ENCODE measurements at regions not wholly inside any gene's neighbourhood (a gene's known extent, or its start where the extent isn't known, plus 50 kb on each side); places are given as distances from the start of the nearest gene placed in this dataset.

DNA sequence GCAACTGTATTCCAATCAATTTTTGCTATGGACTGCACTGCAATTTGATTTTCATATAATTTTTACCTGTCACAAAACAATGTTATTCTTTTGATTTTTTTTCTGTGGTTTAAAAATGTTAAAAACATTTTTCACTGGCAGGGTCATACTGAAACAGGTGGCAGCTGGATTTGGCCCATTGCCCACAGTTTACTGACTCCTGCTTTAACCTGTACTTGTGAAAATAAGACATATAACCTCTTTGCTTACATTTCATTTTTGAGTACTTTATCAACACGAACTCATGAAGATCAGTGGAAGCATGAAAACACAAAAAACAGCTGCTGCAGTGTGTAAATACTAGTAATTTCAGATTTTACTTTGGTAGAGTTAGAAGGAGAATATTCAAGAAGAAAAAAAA lies 313.1 kb downstream of the WDR72 start:
- Histone ChIP-seq H3K9me3 (replicated peaks) (no peaks in the 10 kb centered on the region), H3K27ac (replicated peaks) (no peak overlapping the region), H3K4me1 (no peaks in the 10 kb centered on the region), H3K4me3 (no peak overlapping the region), H3K36me3 (no peaks in the 10 kb centered on the region), H3K27me3 (ENCODE audit: low read depth) (no peaks in the 10 kb centered on the region)
- intact Hi-C loops (cut with micrococcal nuclease) = no loop called here
- DNase-seq = no peak
- TF ChIP-seq, protein P1, sequence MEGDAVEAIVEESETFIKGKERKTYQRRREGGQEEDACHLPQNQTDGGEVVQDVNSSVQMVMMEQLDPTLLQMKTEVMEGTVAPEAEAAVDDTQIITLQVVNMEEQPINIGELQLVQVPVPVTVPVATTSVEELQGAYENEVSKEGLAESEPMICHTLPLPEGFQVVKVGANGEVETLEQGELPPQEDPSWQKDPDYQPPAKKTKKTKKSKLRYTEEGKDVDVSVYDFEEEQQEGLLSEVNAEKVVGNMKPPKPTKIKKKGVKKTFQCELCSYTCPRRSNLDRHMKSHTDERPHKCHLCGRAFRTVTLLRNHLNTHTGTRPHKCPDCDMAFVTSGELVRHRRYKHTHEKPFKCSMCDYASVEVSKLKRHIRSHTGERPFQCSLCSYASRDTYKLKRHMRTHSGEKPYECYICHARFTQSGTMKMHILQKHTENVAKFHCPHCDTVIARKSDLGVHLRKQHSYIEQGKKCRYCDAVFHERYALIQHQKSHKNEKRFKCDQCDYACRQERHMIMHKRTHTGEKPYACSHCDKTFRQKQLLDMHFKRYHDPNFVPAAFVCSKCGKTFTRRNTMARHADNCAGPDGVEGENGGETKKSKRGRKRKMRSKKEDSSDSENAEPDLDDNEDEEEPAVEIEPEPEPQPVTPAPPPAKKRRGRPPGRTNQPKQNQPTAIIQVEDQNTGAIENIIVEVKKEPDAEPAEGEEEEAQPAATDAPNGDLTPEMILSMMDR (IDR thresholded peaks at IDR 0.05; ENCODE audit: borderline replicate concordance) = no peak

DNA sequence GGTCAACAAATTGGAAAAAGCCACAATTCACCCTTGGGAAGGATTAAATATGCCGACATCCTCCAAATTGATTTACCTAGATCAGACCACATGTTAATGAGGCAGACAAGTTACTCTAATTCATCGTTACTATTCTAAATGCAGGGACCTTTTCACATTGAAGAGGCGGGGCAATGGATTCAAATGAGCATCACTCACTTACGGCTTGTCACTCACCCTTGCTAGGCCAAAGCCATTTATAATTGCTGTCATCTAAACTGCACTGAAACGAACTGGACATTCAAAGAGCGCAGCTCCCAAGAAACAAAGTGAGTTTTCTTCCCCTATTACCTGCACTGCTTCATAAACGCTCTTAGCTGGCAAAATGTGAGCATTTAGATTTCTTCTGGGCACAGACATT lies 313.9 kb downstream of the WDR72 start:
- H3K4me3 ChIP-seq = no peak overlapping the region
- no peaks in the 10 kb centered on the region for H3K9me3 ChIP-seq (replicated peaks)
- TF ChIP-seq, protein P1 (IDR thresholded peaks at IDR 0.05; ENCODE audit: borderline replicate concordance) = no peak
- no peak overlapping the region for H3K27ac ChIP-seq (replicated peaks)
- intact Hi-C loops (cut with micrococcal nuclease) = no loop called here
- H3K4me1 ChIP-seq = no peaks in the 10 kb centered on the region
- no peaks in the 10 kb centered on the region for H3K36me3 ChIP-seq
- no peaks in the 10 kb centered on the region for H3K27me3 ChIP-seq (ENCODE audit: low read depth)
- DNase-seq = no peak

DNA sequence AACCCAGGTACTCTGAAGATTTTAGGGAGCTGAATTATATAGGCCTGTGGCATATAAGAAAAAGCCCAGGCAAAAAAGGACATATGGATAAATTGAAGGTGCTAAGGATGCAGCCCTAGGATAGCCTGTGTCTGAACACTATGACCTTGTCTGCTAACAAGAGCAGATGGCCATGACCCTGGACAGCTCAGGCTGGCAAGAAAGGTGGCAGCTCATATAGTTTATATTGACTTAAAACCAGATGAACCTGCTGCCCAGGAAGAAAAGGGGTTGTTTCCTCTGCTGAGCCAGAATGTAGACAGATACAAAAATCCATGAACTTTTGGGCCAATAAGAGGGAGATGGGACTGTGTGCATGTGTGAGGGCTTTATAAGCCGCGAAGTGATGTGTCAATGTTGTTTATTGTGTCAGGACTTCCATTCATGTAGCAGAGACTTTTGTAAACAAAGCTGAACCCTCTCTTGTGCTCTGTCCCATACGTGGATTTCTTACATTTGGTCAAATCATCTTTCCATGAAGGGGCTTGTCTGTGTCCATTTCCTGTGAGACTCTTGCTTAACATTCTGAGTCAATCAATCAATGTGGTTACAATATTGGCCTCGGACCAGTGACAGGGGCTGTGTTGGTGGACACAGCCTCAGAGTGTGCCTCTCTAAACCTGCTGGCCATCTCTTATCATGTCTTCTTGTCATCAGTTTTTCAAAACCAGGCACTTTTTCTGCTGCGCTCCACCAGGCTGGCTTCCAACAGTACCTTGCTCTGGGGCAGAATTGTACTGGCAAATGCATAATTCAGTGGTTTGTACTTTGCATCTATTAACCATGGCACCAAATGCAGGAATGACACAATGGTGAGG lies 321.2 kb downstream of the WDR72 start:
- Histone ChIP-seq H3K4me3 (no peak overlapping the region), H3K27me3 (ENCODE audit: low read depth) (no peaks in the 10 kb centered on the region), H3K4me1 (no peaks in the 10 kb centered on the region), H3K27ac (replicated peaks) (no peak overlapping the region), H3K36me3 (no peaks in the 10 kb centered on the region), H3K9me3 (replicated peaks) (no peaks in the 10 kb centered on the region)
- no peak for DNase-seq
- TF ChIP-seq, protein P1 (IDR thresholded peaks at IDR 0.05; ENCODE audit: borderline replicate concordance) = no peak
- intact Hi-C loops (cut with micrococcal nuclease) = no loop called here

DNA sequence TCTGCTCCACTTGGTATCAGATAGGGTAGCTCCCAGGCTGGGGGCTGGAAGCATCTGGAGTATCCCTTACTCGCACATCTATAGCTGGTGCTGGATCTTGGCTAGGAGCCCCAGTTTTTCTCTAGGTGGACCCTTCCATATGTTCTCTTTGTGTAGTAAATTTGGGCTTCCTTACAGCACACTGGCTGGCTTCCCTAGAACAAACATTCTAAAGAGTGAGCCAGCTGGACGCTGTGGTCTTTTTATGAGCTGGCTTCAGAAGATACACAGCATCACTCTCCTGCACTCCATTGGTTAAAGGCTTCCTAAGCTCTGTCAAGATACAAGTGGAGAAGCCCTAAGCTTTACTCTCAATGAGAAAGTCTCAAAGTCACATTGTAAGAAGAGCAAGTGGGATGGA lies 322.1 kb downstream of the WDR72 start:
- intact Hi-C loops (cut with micrococcal nuclease) = no loop called here
- no peak for DNase-seq

DNA sequence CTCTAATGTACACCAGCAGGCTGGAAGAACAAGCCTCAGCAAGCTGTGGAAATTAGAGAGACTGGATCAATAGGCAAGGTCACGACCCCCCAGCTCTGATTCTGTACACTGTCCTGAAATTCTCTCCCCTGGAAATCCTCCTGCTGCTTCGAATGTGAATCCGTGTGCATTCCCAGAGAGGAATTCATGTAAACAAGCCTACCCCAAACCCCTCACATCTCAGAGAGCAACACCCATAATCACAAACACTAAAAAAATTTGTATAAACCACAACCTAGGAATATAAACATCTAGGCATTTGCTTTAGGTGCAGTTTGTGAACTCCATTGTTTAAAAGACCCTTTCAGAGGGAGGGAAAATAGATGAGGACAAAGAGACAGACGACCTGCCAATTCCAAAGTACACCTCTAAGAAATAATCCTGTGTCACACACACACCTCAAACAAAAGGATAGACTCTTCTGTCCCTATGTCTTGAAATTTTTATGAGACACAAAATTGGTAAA lies 325.2 kb downstream of the WDR72 start:
- DNase-seq = no peak
- Histone ChIP-seq H3K27ac (replicated peaks) (no peak overlapping the region), H3K4me1 (no peaks in the 10 kb centered on the region), H3K4me3 (no peak overlapping the region), H3K9me3 (replicated peaks) (no peaks in the 10 kb centered on the region), H3K36me3 (no peaks in the 10 kb centered on the region), H3K27me3 (ENCODE audit: low read depth) (no peaks in the 10 kb centered on the region)
- TF ChIP-seq, protein P1 (IDR thresholded peaks at IDR 0.05; ENCODE audit: borderline replicate concordance) = no peak
- intact Hi-C loops (cut with micrococcal nuclease) = no loop called here

More for the DNA sequence above, 322.1 kb downstream of the WDR72 start:
- Histone ChIP-seq H3K27ac (replicated peaks) (no peak overlapping the region), H3K36me3 (no peaks in the 10 kb centered on the region), H3K27me3 (ENCODE audit: low read depth) (no peaks in the 10 kb centered on the region), H3K4me3 (no peak overlapping the region), H3K9me3 (replicated peaks) (no peaks in the 10 kb centered on the region), H3K4me1 (no peaks in the 10 kb centered on the region)
- TF ChIP-seq, protein P1 (IDR thresholded peaks at IDR 0.05; ENCODE audit: borderline replicate concordance) = no peak
